ENCODE measurements at regions not wholly inside any gene's neighbourhood (a gene's known extent, or its start where the extent isn't known, plus 50 kb on each side); places are given as distances from the start of the nearest gene placed in this dataset.
"Not testable (repeated sequence)": the region's sequence is repeated elsewhere in the genome, so short reads cannot be mapped to it uniquely, and the experiment has no call there.

GRCh38 chrX:14347523-14347922 is 181.8 kb upstream of the GLRA2 start:
- H3K36me3 ChIP-seq: no peaks in the 10 kb centered on the region
- H3K4me1 ChIP-seq: no peaks in the 10 kb centered on the region
- intact Hi-C loops (cut with DNase I): no loop called here
- TF ChIP-seq, protein P1, sequence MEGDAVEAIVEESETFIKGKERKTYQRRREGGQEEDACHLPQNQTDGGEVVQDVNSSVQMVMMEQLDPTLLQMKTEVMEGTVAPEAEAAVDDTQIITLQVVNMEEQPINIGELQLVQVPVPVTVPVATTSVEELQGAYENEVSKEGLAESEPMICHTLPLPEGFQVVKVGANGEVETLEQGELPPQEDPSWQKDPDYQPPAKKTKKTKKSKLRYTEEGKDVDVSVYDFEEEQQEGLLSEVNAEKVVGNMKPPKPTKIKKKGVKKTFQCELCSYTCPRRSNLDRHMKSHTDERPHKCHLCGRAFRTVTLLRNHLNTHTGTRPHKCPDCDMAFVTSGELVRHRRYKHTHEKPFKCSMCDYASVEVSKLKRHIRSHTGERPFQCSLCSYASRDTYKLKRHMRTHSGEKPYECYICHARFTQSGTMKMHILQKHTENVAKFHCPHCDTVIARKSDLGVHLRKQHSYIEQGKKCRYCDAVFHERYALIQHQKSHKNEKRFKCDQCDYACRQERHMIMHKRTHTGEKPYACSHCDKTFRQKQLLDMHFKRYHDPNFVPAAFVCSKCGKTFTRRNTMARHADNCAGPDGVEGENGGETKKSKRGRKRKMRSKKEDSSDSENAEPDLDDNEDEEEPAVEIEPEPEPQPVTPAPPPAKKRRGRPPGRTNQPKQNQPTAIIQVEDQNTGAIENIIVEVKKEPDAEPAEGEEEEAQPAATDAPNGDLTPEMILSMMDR (IDR thresholded peaks at IDR 0.05): no peak
- TF ChIP-seq POLR2AphosphoS5 (IDR thresholded peaks at IDR 0.05): no peak
- no peak for TF ChIP-seq EP300 (IDR thresholded peaks at IDR 0.05)
- no peak for TF ChIP-seq POLR2A (IDR thresholded peaks at IDR 0.05; ENCODE audit: low read depth)
- DNase-seq (ENCODE audit: extremely low spot score): no peak
- no peak overlapping the region for H3K27ac ChIP-seq (replicated peaks in 1 of 4)
- H3K9me3 ChIP-seq: no peaks in the 10 kb centered on the region
- no peak overlapping the region for H3K4me3 ChIP-seq
- H3K27me3 ChIP-seq: no peaks in the 10 kb centered on the region

GRCh38 chrX:14344172-14344940 is 185.0 kb upstream of the GLRA2 start:
- H3K27ac ChIP-seq (replicated peaks in 1 of 4): no peak overlapping the region
- no peaks in the 10 kb centered on the region for H3K9me3 ChIP-seq
- TF ChIP-seq POLR2AphosphoS5 (IDR thresholded peaks at IDR 0.05): no peak
- TF ChIP-seq EP300 (IDR thresholded peaks at IDR 0.05): no peak
- TF ChIP-seq, protein P1 (IDR thresholded peaks at IDR 0.05): no peak
- TF ChIP-seq POLR2A (IDR thresholded peaks at IDR 0.05; ENCODE audit: low read depth): no peak
- 60% methylated on average over 3 of the region's 3 CpGs for WGBS
- no peak for DNase-seq (ENCODE audit: extremely low spot score)
- intact Hi-C loops (cut with DNase I): no loop called here
- no peaks in the 10 kb centered on the region for H3K36me3 ChIP-seq
- no peak overlapping the region for H3K4me3 ChIP-seq
- no peaks in the 10 kb centered on the region for H3K4me1 ChIP-seq
- no peaks in the 10 kb centered on the region for H3K27me3 ChIP-seq

DNA sequence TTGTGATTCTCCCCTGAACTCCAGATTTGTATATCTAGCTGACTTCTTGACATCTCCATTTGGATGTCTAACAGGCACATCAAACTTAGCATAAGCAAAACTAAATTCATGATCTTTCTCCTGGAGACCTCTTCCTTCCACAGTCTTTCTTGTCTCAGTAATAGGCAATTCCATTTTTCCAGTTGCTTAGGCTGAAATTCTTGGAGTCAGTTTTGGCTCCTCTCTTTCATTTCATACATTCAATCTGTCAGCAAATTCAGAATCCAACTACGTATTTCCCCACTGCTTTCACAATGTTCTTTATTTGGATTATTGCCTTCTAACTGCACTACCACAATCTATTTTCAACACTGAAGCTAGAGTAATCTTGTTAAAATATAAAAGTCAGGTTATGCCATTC is 219.9 kb upstream of the GLRA2 start:
- intact Hi-C loops (cut with DNase I): no loop called here
- H3K4me1 ChIP-seq: no peaks in the 10 kb centered on the region
- DNase-seq (ENCODE audit: extremely low spot score): no peak
- H3K9me3 ChIP-seq: no peaks in the 10 kb centered on the region
- H3K4me3 ChIP-seq: no peak overlapping the region
- H3K27ac ChIP-seq (replicated peaks in 1 of 4): no peak overlapping the region
- H3K36me3 ChIP-seq: no peaks in the 10 kb centered on the region
- TF ChIP-seq POLR2AphosphoS5 (IDR thresholded peaks at IDR 0.05) (no peak), POLR2A (IDR thresholded peaks at IDR 0.05; ENCODE audit: low read depth) (no peak), EP300 (IDR thresholded peaks at IDR 0.05) (no peak)
- TF ChIP-seq, protein P1 (IDR thresholded peaks at IDR 0.05): no peak
- WGBS: 68% methylated on average over 1 of the region's 1 CpG
- H3K27me3 ChIP-seq: no peaks in the 10 kb centered on the region

- H3K36me3 ChIP-seq; H3K4me3 ChIP-seq; intact Hi-C loops (cut with DNase I); H3K27ac ChIP-seq (replicated peaks in 1 of 4); H3K27me3 ChIP-seq; H3K4me1 ChIP-seq; DNase-seq (ENCODE audit: extremely low spot score); H3K9me3 ChIP-seq: not testable (repeated sequence)
- WGBS: 53% methylated on average over 3 of the region's 3 CpGs
Observed at GRCh38 chrX:14308976-14309375, 220.4 kb upstream of the GLRA2 start.

GRCh38 chrX:14303891-14304290 is 225.4 kb upstream of the GLRA2 start:
- no peak for TF ChIP-seq EP300 (IDR thresholded peaks at IDR 0.05)
- TF ChIP-seq POLR2AphosphoS5 (IDR thresholded peaks at IDR 0.05): no peak
- no peak for TF ChIP-seq POLR2A (IDR thresholded peaks at IDR 0.05; ENCODE audit: low read depth)
- TF ChIP-seq, protein P1 (IDR thresholded peaks at IDR 0.05): no peak
- H3K36me3 ChIP-seq: no peaks in the 10 kb centered on the region
- no peaks in the 10 kb centered on the region for H3K9me3 ChIP-seq
- 83% methylated on average over 2 of the region's 2 CpGs for WGBS
- H3K4me1 ChIP-seq: no peaks in the 10 kb centered on the region
- intact Hi-C loops (cut with DNase I): no loop called here
- H3K27me3 ChIP-seq: no peaks in the 10 kb centered on the region
- DNase-seq (ENCODE audit: extremely low spot score): no peak
- H3K4me3 ChIP-seq: no peak overlapping the region
- no peak overlapping the region for H3K27ac ChIP-seq (replicated peaks in 1 of 4)

GRCh38 chrX:14302561-14302960 is 226.8 kb upstream of the GLRA2 start:
- H3K4me3 ChIP-seq; H3K36me3 ChIP-seq; H3K4me1 ChIP-seq; intact Hi-C loops (cut with DNase I); H3K9me3 ChIP-seq; H3K27ac ChIP-seq (replicated peaks in 1 of 4); H3K27me3 ChIP-seq; DNase-seq (ENCODE audit: extremely low spot score): not testable (repeated sequence)
- WGBS: 90% methylated on average over 10 of the region's 28 CpGs

Measured in esophagus muscularis mucosa (tissue), 4 donors.